K562 (cell line): ENCODE measurements at regions not wholly inside any gene's neighbourhood (a gene's known extent, or its start where the extent isn't known, plus 50 kb on each side); places are given as distances from the start of the nearest gene placed in this dataset.

Experiments
- ARID1B ChIP-seq: fragments of 450-650 bp; IDR thresholded peaks from 2 replicates; pipeline ENCODE4 v1.6.1; 2016; ENCODE audit warnings: antibody characterized with exemption, mild to moderate bottlenecking, inconsistent platforms
- ATF2 ChIP-seq: sonication (generic); formaldehyde crosslinking; IDR thresholded peaks from 2 replicates; pipeline ENCODE4 v1.8.1; 2022; ENCODE audit warnings: missing genetic modification reagents
- CTCFL ChIP-seq: IDR thresholded peaks from 2 replicates; pipeline ENCODE4 v1.6.1; 2011; ENCODE audit warnings: borderline replicate concordance, low read depth, mild to moderate bottlenecking, moderate library complexity, low read length; ENCODE audit not compliant: insufficient read depth, poor library complexity, severe bottlenecking
- EP300 ChIP-seq: IDR thresholded peaks from 2 replicates; pipeline ENCODE4 v1.6.1; 2012; ENCODE audit warnings: low read length, improper control_type of control experiment
- FOXK1 ChIP-seq: sonication (generic); formaldehyde crosslinking; IDR thresholded peaks from 2 replicates; pipeline ENCODE4 v1.8.0; 2022; ENCODE audit warnings: missing genetic modification reagents, mild to moderate bottlenecking, borderline replicate concordance
- GTF2F1 ChIP-seq: IDR thresholded peaks from 2 replicates; pipeline ENCODE4 v1.6.1; 2011; ENCODE audit warnings: low read depth, low read length, improper control_type of control experiment
- HDGF ChIP-seq: fragments of 450-650 bp; IDR thresholded peaks from 2 replicates; pipeline ENCODE4 v1.6.1; 2016
- HMGN3 ChIP-seq: IDR thresholded peaks from 2 replicates; pipeline ENCODE4 v1.6.1; 2011; ENCODE audit warnings: borderline replicate concordance, low read depth, mild to moderate bottlenecking, mixed read lengths, low read length; ENCODE audit not compliant: insufficient read length; ENCODE audit errors: extremely low read depth
- MLX ChIP-seq, 2 experiments: fragments of 450-650 bp in 1 of 2; sonication (generic) in 1 of 2; formaldehyde crosslinking; conservative IDR thresholded peaks; 2 replicates each; pipeline versions ENCODE4 v1.4.0 to v1.8.1; 2020 to 2022; ENCODE audit warnings: mild to moderate bottlenecking in 1 of 2, missing genetic modification reagents in 1 of 2
- MTA2 ChIP-seq: fragments of 450-650 bp; IDR thresholded peaks from 2 replicates; pipeline ENCODE4 v1.6.1; 2016; ENCODE audit warnings: low read depth
- NR1H2 ChIP-seq: sonication (generic); formaldehyde crosslinking; IDR thresholded peaks from 2 replicates; pipeline ENCODE4 v1.4.0; 2020; ENCODE audit warnings: mild to moderate bottlenecking, missing genetic modification reagents
- PHF8 ChIP-seq: fragments of 200-600 bp; sonication (generic); IDR thresholded peaks from 2 replicates; pipeline ENCODE4 v1.6.1; 2012; ENCODE audit warnings: mixed run types, mild to moderate bottlenecking, inconsistent platforms, low read length, moderate library complexity, borderline replicate concordance
- RB1 ChIP-seq: fragments of 450-650 bp; IDR thresholded peaks from 2 replicates; pipeline ENCODE4 v1.6.1; 2017; ENCODE audit warnings: low read depth, mild to moderate bottlenecking
- SAFB ChIP-seq: fragments of 200-400 bp; formaldehyde crosslinking; IDR thresholded peaks from 2 replicates; pipeline ENCODE4 v1.6.1; 2017; ENCODE audit warnings: low read depth, low read length, borderline replicate concordance
- SMARCA4 ChIP-seq: fragments of 450-650 bp; IDR thresholded peaks from 2 replicates; pipeline ENCODE4 v1.6.1; 2016
- SP1 ChIP-seq: sonication (generic); formaldehyde crosslinking; IDR thresholded peaks from 2 replicates; pipeline ENCODE4 v1.8.1; 2022; ENCODE audit warnings: mild to moderate bottlenecking, missing genetic modification reagents
- TCFL5 ChIP-seq: fragments of 250-450 bp; sonication (Bioruptor Pico); conservative IDR thresholded peaks from 2 replicates; pipeline ENCODE4 v1.6.1; 2021; ENCODE audit warnings: mild to moderate bottlenecking, moderate library complexity, matching md5 sums
- ZBTB33 ChIP-seq: sonication (generic); formaldehyde crosslinking; IDR thresholded peaks from 2 replicates; pipeline ENCODE4 v1.8.1; 2023; ENCODE audit warnings: mild to moderate bottlenecking, missing genetic modification reagents
- ZNF143 ChIP-seq: sonication (generic); formaldehyde crosslinking; IDR thresholded peaks from 2 replicates; pipeline ENCODE4 v1.9.0; 2022; ENCODE audit warnings: mild to moderate bottlenecking, missing genetic modification reagents
- ZNF239 ChIP-seq: fragments of 250-450 bp; sonication (Bioruptor Pico); IDR thresholded peaks from 2 replicates; pipeline ENCODE4 v1.4.0; 2020; ENCODE audit warnings: mild to moderate bottlenecking
- ZNF431 ChIP-seq: sonication (generic); formaldehyde crosslinking; IDR thresholded peaks from 2 replicates; pipeline ENCODE4 v1.8.0; 2022; ENCODE audit warnings: mild to moderate bottlenecking, missing genetic modification reagents
- ZNF699 ChIP-seq: fragments of 250-450 bp; sonication (Bioruptor Pico); IDR thresholded peaks from 2 replicates; pipeline ENCODE4 v1.8.0; 2021; ENCODE audit warnings: mild to moderate bottlenecking, moderate library complexity; ENCODE audit not compliant: insufficient replicate concordance

GRCh38 chr22:22702237-22703202 is 58.1 kb downstream of the GGTLC2 start (continued):
- TF ChIP-seq MLX (CRISPR knock-in tag; conservative IDR thresholded peaks at IDR 0.05) (0 out of 4 replicates have a peak, but pooled peaks of 1 of the 2 experiments have one; percentile 71), NR1H2 (CRISPR knock-in tag) (no peak), ZBTB33 (no peak), HDGF (no peak), ZNF143 (no peak), SMARCA4 (no peak), SP1 (CRISPR knock-in tag) (no peak), ZNF239 (no peak), SAFB (no peak), ZNF431 (CRISPR knock-in tag) (no peak), TCFL5 (CRISPR knock-in tag) (no peak), EP300 (no peak), FOXK1 (no peak), ATF2 (CRISPR knock-in tag) (no peak), ARID1B (no peak), MTA2 (no peak), RB1 (peak; percentile 74; the same call in 1 of the 2 replicates), HMGN3 (no peak), CTCFL (peak; percentile 34), PHF8 (no peak), GTF2F1 (peak; percentile 56; the same call in 1 of the 2 replicates), ZNF699 (no peak)
